NOMO-1 (cell line): ENCODE measurements at regions not wholly inside any gene's neighbourhood (a gene's known extent, or its start where the extent isn't known, plus 50 kb on each side); places are given as distances from the start of the nearest gene placed in this dataset.
A peak's percentile ranks its signal among the peaks of the same experiment; 100 is the strongest.
"Not testable (repeated sequence)": the region's sequence is repeated elsewhere in the genome, so short reads cannot be mapped to it uniquely, and the experiment has no call there.

Source experiments
- DNase-seq, 2 experiments: peaks; one replicate each; lab custom pipeline; 2025; ENCODE audit not compliant: unreplicated experiment in 2 of 2; lab: John Stamatoyannopoulos, UW

DNA sequence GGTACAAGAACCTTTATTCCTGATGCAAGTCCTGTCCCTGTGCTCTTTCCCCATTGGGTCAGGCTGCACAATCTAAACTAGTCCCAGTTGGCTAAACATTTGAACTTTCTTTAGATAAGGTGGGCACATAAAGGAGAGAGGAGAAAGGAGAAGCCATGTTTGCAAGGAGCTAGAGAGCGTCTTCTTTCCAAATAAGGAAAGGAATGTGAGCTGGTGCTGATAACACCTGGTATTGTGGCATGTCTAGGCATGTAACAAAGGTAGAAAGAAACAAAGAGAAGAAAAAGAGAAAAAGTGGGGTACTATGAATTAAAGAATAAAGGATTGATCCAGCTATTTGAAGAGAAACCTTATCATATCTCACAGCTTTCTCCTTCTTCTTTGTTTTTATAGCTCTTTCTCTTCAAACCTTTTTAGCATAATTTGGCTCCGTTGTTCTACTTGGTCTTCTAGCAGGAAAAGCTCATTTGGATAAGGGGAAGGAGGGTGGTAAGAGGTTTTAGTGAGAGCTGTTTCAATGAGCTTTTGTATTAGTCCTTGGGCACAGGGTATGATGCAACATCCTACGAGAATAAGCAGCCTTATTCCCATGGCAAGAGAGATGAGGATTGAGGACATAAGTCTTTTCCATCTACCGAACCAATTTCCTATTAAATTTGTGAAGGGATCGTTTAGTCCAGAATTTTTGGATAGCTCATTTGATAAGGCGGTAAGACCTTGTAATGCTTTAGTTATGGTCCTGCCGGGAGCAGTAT, 415.5 kb upstream of the MAN1A1 start:
- no peak for DNase-seq

DNA sequence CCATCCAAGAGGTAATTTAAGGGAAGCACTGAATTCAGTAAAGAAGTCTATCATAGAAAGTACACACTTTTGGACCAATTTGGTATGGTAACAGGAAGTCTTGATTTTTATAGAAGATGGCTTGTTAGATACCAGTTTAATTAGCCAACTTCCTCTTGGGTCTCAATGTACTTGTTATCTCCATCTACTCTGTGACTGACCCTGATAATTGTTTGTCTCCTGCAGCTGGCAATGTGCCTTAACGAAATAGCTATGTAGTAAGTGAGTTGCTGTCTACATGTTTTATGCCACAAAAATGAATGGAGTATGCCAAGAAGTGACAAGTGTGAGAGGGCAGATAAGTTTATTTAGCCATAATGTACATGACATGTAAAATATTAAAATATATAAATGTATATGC, 410.5 kb upstream of the MAN1A1 start:
- no peak for DNase-seq

DNA sequence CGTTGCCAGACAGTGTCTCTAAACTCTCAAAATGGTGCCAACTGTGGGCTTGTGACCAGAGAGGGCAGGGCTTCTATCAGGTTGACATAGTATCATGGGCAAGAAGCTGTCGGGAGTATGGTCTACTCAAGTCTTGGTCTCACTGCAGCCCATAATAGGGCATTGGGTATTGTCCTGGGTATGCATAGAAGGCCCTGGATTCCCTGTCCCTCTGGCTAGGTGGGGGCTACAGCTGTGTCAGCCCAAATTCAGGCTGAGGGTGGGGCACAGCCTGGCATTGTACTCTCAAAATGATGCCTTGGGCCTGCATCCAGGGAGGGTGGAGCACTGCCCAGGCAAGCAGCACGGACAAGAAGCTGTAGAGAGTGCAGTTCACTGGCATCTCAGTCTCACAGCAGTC, 408.8 kb upstream of the MAN1A1 start:
- DNase-seq: no peak

DNA sequence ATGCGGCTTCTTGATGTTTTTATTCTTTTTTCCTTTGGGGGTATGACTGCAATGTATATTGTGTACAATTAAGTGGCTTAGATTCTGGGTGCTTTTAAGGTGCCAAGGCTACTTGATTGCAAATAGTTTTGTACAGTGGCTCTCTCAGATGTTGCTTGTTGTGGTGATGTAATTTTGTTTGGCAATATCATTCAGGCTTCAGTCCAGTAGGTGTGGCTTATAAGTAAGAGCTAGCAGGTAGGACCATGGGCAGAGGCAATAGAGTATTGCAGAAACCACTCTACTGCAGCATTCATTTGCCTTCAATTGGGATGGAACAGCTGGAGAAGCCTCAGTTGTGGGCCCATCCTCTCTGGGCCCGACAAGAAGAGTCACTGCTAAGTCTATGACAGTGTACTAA, 407.9 kb upstream of the MAN1A1 start:
- DNase-seq: no peak

DNA sequence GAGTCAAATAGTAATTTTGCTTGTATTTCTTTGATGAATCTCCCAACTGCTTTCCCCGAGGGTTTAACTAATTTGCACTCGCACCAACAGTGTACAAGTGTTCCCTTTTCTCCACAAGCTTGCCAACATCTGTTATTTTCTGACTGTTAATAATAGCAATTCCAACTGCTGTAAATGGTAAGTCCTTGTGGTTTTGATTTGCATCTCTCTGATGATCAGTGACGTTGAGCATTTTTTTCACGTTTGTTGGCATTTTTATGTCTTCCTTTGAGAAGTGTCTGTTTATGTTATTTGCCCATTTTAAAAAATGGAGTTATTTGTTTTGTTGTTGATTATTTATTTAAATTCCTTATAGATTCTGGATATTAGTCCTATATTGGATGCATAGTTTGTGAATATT, 399.8 kb upstream of the MAN1A1 start:
- no peak for DNase-seq

DNA sequence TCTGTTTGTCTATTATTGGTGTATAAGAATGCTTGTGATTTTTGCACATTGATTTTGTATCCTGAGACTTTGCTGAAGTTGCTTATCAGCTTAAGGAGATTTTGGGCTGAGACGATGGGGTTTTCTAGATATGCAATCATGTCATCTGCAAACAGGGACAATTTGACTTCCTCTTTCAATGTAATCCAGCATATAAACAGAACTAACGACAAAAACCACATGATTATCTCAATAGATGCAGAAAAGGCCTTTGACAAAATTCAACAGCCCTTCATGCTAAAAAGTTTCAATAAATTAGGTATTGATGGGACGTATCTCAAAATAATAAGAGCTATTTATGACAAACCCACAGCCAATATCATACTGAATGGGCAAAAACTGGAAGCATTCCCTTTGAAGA, 399.0 kb upstream of the MAN1A1 start:
- DNase-seq: peak in 1 of 2 experiments; percentile 1

DNA sequence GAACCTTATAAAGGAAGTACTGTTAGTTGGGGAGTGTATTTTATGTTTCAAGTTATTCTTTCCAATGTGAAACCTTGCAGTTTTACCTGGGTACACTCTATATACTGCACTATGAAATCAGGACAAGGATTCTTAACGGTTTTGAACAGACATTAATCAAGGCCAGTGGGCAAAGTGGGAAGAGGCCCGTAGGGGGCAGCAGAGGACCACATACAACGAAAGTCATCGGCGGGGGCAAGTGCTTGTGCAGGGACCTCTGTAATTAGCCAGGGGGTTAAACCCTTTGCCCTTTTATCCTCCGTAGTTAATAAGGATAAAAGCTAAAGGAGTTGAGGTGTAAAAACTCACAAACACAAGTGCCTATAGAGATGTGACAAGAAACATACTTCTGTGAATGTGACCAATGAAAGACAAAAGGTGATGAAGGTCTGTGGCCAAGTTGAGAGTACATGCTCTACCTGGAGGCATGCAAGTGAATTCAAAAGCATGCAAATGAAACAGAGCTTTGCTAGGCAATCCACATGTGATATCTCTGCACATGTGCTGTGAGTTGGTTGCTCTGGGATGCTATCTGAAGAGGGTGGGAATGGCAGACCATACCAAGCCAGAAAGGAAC, 392.7 kb upstream of the MAN1A1 start:
- peak in 1 of 2 experiments; percentile 20 for DNase-seq

DNA sequence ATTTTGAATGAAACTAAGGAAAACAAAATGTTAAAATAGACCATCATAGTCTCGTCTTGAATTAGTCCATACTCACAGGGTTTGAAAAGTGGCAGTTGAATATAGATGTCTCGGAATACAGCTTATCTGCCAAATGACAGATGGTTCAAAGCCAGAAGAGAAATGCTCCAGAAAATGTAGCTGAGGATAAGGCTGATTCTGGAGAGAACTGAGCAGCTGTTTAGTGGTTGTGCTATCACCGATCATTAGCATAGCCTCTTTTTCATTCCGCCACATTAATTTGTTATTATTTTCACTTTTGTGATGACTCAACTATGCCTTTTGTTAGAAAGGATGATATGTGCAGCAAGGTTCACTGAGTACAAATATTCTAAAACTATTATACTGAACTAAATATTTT, 390.2 kb upstream of the MAN1A1 start:
- no peak for DNase-seq

DNA sequence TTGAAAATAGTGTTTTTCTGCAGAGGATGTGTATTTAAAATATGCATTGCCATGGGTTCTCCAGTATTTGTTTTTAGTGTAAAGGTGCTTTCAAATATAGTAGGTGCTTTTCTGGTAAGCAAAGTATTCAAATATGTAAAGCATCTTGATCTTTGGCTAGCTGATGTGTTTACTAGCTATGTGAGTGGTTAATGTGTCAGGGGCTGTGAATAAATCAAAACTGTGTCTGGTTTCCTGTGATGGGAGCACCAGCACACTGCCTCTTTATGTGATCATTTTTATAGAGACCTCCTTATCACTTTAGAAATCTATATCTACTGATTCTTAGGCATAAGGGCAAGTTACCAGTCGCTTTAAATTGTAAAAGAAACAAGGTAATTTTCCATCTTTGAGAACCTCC, 388.9 kb upstream of the MAN1A1 start:
- DNase-seq: no peak

DNA sequence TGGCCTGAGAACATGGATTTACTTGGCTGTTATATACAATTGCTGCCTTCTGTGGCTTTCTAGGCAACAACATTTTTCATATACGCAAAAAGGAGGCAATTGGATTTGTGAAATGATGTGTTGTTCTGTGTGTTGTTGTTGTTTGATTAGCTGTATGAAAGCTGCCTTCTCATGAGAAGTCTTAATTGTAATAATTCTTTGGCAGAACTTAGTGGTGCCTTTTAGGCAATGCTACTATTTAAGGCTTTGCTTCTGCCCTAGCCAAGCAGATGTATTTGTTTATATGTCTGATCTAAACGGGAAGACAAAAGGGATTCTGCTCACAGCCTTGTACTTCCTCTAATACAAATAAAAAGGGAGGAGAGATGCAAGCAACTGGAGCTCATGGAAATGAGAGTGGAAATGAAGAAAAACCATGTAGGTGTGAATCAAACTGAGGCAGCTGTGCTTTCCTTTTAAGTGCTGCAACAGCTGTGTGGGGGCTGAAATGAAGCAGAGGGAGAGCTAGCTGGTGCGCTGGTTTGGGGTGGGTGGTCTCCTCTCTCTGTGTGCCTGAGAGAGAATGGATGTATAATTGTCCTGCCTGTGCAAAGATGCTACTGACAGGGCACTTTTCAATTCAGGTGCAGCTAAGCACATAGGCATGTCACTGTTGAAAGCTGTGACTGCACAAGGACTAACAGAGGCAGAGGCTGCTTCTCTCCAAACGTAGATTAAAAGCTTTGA, 386.9 kb upstream of the MAN1A1 start:
- DNase-seq: no peak

DNA sequence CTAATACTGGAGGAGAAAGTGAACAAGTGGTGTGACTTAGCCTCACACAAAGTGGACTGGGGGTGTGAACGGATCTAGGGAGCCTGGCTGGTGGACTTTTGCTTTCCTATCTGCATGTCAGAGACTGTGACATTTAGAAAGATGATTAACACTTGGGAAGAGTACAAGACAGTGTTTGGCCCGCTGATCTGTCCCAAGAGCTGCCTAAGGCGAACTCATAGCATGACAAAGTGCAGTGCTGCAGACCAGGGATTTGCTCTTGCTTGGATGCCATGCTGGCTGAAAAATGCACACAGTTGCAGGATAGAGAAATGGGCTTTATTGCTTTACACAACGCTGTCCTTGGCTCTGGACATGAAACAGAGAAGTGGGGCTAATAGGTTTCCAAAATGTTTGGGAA, 386.0 kb upstream of the MAN1A1 start:
- no peak for DNase-seq

DNA sequence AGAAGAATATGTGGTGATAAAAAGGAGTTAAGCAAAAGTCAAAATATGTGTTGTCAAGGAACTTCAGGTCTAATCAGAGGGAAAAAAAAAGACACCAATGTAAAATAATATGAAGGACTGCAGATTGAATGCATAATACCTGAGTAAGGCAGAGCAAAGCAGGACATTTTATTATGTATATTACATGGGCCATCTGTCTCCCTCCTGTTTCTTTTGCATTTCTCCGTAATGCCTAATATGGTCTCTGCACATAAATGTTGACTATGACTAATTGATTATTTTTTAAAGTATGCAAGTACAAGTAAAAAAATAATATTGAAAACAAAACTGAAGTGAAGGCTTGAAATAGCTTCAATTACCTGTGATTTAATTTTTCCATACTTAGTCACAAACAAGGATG, 384.7 kb upstream of the MAN1A1 start:
- DNase-seq: no peak

DNA sequence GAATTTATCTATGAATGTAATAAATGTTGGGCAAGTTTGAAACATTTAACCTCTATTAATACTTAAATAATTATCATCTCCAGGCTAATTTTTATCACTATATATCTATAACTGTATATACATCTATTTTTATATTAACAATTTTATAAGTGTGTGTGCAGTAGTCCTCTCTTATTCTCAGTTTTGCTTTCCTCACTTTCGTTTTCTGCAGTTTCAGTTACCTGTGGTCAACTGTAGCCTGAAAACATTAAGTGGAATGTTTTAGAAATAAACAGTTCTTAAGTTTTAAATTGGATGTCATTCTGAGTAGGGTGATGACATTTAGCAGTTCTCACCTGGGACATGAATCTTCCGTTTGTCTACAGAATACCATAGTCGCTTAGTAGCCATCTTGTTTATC, 379.4 kb upstream of the MAN1A1 start:
- no peak for DNase-seq

DNA sequence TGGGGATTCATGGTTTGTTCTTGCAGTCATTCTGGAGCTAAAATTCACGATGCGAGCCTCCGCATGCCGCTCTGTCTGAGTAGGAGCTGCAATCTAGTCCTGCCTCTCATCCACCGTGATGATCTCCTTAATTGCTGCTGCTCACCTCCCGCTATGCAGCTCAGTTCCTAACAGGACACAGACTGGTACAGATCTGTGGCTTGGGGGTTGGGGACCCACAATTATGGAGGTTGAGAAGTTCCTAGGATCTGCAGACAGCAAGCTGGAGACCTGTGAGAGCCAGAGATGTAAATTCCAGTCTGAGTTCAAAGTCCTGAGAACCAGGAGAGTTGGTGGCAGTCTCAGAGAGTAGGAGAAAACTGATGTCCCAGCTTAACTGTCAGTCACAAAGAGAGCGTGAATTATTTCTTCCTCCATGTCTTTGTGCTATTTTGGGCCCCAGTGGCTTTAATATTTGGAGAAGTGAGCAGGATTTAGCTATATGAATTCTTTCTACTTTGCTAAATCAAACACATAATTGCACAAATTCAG, 378.7 kb upstream of the MAN1A1 start:
- DNase-seq: no peak

DNA sequence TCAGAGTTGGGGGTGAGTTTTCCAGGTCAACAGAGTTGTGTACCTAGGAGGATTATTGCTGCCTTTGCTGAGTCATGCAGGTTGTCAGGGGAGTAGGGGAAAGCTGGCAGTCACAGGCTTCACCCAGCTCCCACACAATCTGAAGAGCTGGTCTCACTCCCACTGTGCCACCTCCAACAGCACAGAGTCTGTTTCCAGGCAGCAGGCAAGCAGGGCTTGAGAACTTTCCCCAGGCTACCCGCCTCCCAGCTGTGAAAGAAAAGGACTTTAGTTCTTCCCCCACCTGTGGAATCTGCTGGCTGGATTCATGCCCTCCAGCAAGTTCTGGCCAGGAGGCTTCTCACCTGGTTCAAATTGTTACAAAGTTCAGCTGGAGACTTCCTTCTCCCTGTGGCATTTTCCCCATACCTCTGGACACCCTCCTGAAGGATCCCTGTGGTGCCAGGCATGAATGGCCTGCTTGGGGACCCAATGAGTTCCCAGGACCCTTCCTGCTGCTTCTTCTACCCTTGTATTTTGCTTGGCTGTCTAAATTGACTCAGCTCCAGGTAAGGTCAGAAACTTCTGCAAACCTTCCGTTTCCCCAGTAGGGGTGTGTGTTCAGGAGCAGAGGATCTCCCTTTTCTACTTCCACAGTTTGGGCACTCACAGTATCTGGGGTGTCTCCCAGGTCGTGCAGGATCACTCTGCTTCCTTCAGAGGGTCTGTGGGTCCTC, 378.1 kb upstream of the MAN1A1 start:
- DNase-seq: no peak

DNA sequence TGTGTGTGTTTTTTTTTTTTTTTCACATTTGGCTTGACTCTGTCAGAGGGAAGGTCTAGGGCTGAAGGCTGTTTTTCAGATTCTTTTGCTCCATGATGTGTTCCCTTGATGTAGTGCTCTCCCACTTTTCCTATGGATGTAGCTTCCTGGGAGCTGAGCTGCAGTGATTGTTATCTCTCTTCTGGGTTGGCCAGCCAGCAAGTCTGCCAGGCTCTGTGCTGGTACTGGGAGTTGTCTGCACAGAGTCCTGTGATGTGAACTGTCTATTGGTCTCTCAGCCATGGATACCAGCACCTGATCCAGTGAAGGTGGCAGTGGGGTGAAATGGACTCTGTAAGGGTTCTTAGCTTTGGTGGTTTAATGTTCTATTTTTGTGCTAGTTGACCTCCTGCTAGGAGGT, 377.4 kb upstream of the MAN1A1 start:
- not testable (repeated sequence) for DNase-seq

DNA sequence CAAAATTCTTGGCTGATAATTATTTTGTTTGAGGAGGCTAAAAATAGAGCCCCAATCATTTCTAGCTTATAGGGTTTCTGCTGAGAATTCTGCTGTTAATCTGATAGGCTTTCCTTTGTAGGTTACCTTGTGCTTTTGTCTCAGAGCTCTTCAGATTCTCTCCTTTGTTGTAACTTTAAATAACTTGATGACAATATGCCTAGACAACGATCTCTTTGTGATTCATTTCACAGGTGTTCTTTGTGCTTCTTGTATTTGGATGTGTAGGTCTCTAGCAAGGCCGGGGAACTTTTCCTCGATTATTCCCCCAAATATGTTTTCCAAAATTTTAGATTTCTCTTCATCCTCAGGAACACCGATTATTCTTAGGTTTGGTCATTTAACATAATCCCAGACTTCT, 376.5 kb upstream of the MAN1A1 start:
- DNase-seq: no peak

DNA sequence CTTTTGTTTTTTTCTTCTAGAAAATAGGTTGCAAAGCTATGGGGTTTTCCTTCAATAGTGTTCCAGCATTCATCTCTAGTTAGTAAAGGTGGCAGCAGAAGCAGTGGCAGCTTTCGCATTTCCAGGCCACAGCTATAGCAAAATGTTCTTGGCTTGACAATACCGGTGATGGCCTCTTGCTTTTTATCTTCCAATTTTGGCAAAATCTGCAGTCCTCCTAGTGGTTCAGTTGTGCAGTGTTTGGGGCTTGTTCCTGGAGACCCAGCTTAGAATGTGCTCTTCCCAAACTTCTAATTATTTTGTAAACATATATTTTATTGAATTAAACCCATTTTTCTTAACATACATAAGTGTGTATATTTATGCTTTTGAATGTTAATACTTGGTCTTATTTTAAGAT, 370.6 kb upstream of the MAN1A1 start:
- no peak for DNase-seq

DNA sequence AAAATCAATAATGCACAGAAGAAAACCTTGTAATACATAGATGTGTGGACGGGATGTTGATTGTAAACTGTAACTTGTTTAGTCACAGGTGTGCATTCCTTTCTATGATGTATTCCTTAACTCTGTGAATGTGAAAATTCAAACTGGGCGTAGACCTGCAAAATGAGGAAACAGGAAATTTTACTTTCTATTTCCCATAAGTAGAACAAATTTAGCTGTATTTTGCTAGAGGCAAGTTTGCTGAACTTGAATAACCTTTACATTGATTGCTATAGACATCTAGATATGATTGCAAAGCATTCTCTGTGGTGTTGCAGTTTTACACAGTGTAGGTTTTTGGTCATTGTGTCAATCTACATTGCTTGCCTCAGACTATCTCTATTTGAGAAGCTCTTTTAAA, 368.4 kb upstream of the MAN1A1 start:
- DNase-seq: no peak

DNA sequence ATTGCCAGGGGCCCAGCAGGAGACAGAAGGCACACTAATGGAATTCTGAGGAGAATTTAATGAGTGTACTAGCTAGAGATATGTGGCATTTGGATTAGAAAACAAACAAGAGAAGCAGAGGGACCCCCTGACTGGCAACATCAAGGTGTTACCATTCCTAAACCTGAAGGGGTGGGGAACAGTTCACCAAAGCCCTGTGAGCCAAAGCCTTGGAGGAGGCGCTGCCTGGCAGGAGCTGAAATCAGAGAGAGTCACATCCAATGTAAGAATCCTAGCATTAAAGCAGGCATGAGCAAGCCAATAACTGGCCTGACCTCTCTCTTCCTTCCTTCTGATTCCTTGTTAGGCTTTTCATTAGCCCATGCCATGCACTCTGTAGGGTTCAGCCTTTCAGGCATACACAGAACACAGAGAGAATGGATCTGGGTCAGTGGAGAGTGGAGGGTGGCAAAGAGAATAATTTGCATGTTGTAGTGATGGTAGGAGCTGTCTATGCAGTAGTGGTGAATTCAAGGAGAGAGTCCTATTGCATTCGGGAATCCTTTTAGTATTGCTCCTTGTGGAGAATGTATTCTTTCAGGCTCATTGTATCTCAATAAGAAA, 367.2 kb upstream of the MAN1A1 start:
- no peak for DNase-seq

DNA sequence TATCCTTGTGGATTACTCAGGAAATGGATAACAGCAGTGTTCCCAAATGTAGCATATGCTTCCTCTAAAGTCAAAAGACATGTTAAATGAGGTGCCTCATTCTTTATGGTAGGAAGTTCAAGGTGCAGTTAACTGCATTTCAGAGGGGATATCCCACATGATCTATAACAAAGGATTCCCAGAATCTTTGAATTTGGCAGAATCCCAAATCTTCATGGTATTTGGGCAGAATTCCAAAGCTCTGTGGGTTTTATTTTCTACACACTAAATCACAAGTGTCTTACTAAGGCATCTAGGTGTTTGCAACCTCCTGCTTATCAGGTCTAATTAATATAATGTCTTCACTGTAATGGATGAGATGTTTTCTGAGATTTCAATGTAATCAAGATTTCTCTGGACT, 364.3 kb upstream of the MAN1A1 start:
- DNase-seq: no peak
